ENCODE measurements at regions not wholly inside any gene's neighbourhood (a gene's known extent, or its start where the extent isn't known, plus 50 kb on each side); places are given as distances from the start of the nearest gene placed in this dataset.
"Not testable (repeated sequence)": the region's sequence is repeated elsewhere in the genome, so short reads cannot be mapped to it uniquely, and the experiment has no call there.

DNA sequence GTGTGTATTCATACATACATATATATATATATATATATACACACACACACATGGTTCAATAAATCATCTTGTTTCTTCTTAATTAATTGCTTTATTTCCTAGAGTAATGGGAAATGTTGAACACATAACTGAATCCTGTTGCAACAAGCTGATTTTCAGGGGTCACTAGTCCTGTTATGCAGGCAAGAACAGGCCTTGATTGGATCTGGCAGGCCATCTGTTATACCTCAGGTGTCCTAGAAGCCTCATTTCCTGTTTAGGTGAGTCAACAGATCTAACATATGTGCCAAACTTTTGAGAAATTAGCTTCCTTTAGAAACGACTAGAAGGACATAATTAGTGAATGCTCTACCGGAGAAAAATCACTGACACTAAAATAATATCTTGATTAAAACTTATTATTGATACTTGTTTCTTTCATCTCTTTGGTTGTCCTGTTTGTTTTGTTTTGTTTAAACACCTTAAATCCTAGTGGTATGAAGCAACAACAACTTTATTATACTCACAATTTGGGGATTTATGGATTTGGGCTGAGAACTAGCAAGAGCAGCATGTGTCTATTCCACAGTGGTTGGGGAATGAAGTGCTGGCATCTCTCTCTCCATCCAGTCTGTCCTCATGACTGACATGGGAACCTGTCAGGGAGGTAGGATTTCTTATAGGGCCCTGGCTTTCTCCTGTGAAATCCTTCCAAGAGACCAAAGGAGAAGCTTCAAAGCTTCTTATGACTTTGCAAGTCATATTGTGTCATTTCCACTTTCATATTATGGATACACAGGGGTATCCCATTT, 552.6 kb downstream of the NSUN3 start:
- DNase-seq, result no peak

DNA sequence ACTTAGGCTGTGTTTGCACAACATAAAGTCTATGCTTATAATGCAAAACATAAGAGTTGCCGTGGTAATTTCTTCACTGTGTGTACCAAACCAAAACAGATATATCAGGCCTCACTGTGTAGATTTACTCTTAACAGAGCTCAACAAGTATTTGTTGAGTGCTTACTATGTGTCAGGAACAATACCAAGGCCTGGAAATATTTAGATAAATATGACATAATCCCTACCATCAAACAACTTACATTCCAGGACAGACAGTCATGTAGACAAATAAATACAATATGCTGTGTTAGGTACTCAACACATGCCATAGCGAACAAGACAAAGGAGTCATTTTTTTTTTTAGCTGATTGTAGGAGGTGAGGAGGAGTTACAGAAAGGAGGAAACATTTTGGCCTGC, 554.0 kb downstream of the NSUN3 start:
- no peak for DNase-seq

DNA sequence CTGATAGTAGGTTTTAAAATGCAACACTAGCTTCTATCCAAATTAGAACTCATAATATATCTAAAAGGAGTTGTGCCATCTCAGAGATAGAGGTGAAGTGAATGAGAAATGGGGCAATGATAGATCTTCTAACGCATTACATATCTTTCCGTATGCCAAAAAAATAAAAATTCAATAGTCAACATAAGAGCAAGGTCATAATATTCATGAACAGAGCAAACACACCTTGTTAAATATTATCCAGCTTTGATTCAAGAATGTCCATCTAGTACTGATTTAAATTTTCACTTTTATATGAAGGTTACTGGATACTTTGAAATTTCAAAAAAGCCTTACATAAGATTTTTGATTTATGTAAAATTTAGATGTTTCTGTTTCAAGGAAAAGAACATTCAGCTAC, 554.5 kb downstream of the NSUN3 start:
- DNase-seq, result no peak

DNA sequence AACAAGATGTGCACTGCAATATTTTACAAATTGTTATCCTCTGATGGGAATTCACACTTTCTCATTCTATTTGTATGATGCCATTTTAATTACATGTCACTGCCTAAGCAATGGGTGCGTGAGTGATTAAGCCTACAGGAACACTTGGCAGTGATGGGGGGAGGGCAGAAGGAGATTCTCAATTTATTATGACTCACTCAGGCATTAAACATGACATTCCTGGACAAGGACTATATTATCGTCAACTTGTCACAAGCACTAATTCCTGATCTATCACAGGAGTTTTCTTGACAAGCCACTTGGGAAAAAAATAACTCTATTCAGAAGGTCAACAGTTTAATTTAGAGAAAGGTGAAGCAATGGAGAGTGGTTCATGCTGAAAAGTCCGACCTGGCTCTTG, 556.8 kb downstream of the NSUN3 start:
- DNase-seq, result no peak

DNA sequence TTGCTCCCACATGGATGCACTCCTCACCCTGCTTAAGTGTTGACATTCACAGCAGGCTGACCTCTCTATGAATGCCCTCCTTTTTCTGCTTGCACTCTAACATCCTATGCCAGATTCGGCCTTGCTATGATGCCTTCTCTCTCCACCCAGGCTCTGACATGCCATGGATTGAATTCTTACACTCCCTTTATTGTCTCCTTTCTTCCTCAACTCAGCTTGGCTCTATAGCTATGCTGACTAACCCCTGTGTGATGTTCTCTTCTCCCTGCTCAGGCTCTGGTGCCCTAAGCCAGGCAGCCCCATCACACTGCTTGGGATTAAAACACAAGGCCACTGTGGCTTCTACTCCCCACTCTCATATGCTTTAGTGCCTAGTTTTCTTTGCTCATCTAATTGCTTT, 563.7 kb downstream of the NSUN3 start:
- DNase-seq, result no peak

DNA sequence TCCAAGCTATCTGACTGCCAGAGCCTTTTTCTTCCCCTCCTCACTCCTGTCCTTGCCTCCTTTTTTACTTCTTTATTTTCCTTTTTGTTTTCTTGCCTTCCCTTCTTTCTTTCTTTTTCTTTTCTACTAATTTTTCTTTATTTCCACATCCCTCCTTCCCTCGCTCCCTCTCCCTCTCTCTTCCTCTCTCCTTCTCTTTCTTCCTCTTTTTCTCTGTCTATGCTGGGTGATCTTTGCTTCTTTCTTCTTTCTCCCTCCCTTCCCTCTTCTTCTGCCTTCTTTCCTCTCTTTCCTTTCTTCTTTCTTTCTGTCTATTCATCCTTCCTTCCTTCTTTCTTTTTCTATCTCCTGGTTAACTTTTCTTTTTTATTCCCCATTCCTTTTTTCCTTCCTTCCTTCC, 564.8 kb downstream of the NSUN3 start:
- no peak for DNase-seq

DNA sequence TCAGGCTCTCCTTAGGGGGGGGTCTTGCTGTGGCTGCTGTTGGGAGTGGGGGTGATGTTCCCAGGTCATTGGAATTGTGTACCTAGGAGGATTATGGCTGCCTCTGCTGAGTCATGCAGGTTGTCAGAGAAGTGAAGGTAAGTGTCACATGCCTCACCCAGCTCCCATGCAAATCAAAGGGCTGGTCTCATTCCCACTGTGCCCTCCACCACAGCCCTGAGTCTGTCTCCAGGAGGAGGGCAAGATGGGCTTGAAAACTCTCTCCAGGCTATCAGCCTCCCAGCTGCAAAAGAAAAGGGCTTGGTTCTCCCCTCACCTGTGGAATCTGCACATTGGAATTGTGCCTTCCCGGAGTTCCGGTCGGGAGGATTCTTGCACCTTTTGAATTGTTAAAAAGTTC, 580.5 kb downstream of the NSUN3 start:
- no peak for DNase-seq

DNA sequence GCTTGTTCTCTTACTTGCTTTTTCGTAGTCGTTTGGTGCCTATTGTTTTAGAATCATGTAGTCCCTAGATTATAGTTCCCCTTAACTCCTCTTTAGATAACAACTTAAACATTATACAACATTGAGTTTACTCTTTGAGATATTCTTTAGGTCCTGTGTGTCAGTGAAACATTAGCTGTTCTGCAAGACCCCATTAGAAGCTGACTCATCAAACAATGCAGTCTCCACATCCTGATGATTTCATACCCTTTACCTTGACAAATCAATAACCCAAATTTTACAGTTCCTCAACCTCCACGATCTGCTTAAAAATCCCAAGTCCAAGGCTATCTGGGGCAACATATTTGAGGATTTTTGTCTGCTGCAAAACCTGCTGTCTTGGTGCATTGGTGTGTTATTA, 582.9 kb downstream of the NSUN3 start:
- no peak for DNase-seq

DNA sequence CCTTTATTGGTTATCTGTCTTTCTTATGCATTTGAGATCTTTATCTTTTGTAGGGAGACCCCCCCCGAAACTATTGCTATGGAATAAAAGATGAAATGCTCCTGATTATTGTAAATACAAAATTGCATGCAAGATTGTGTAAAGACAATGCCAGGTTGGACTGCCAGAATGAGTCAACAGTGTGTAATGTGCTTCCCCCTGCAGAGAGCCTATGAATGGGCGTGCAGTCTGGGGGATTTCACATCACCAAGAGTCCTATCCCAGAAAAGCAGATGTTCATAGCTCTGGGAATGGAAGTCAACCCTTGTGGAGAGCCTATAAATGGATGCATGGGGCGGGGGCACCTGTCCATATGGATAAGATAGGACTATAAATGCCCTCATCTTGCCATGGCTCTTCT, 584.3 kb downstream of the NSUN3 start:
- no peak for DNase-seq

DNA sequence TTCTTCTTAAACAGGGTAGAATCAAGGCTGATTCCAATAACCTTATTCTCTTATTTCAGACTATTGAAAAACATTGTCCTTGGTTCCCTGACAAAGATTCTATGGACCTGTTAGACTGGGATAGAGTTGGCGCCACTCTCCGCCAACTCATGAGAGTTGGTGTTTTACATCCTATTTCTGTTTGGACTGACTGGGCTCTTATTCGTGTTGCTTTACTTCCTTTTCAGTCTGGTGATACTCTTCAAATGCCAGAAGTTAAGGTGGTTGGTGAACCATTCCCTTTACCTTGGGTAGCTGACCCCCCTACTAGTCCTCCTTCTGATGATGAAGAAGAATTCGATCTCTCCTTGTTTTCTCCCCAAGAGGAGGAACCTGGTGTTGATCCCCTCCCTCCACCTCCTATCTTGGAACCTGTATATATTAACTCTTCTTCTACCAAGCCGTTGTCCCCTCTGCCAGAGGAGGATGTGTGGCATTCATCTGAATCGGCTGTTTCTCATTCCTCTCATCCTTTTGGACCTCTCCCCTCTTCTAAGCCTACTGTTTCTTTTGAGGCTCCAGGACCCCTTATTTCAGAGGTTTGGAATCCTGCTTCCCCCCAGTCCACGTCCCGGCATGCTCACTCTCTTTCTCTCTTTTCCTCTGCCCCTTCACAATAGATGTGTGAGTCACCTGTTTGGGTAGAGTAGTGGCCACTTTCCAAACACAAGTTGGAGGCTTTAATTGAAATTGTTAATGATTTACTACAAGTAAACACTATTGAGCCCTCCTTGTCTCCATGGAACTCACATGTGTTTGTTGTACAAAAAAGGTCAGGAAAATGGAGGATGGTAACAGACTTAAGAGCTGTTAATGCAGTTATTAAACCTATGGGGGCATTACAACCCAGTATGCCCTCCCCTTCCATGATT, 585.7 kb downstream of the NSUN3 start:
- not testable (repeated sequence) for DNase-seq

DNA sequence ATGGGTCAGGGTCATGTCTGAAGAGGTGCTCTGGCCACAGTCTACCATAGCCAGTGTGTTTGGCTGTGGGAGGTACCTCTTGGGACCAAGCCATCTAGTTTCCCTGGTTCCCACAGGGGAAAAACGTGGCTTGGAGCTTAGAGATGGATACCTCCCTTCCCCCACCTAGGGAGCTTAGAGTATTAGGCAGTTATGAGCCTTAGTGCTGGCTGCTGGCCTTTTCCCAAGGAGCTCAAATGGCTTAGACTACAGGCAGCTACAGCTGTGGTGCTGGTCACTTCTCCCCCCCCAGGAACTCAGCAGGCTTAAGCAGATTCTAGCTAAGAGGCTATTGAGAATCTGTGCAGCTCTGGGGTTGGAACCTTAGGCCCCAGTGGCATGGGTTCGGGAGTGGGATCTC, 591.2 kb downstream of the NSUN3 start:
- no peak for DNase-seq

DNA sequence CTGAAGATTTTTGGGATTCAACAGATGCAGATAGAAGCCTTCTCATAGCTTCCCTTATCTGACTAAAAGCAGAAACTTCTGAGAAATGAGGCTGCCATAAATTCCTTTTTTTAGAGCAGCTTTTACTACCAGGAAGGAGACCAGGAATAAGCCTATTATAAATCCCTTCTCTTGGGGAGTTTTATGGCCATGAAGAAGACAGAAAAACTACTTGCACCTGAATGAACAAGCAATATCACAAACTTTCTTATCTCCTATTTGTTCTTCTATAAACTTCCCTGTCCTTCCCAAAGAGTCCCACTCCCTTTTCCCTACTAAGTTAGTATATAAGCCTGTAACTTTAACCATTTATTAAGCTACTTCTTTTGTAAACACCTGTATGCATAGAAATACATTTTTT, 603.1 kb downstream of the NSUN3 start:
- no peak for DNase-seq

DNA sequence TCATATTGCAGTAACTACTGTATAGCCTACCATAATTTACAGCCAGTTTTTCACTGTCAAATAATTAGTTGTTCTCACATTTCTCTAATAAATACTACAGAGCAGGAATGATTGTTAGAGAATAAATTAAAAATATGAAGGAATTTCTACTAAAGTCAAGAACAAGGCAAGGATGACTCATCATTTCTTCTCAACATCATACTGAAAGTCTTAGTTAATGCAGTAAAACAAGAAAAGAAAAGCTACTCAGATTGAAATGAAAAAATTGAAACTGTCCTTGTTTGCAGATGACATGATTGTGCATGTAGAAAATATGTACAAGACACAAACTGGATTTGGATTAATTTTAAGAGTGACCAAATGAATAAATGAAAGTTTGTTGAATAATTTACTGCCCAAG, 608.2 kb downstream of the NSUN3 start:
- DNase-seq, result no peak

DNA sequence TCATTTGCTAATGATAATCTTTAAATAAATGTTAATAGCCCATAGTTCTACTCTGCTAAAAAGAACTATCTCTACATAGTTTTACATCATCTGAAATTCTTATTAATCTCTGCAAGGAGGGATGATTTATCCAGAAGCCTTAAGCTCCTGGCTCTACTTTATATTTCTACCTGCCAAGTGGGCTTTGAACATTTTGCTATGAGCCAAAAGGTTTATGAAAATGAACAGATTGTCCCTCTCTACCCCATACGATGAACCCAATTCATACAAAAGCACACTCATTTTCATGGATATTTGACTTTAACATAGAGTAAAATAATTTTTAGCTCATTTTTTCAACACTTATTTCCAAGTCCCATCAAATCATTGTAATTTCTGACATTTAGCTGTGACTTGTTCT, 611.0 kb downstream of the NSUN3 start:
- no peak for DNase-seq

DNA sequence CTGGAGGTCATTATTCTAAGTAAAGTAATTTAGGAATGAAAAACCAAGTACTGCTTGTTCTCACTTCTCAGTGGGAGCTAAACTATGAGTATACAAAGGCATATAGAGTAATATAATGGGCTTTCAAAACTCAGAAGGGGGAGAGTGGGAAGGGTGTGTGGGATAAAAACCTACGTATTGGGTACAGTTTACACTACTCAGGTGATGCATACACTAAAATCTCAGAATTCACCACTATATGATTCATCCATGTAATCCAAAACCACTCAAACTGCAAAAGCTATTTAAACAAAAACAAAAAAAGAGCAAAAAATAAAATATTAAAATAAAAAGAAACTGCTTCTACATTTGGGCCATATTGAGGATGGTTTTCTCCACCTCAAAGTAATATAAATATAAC, 623.3 kb downstream of the NSUN3 start:
- no peak for DNase-seq

DNA sequence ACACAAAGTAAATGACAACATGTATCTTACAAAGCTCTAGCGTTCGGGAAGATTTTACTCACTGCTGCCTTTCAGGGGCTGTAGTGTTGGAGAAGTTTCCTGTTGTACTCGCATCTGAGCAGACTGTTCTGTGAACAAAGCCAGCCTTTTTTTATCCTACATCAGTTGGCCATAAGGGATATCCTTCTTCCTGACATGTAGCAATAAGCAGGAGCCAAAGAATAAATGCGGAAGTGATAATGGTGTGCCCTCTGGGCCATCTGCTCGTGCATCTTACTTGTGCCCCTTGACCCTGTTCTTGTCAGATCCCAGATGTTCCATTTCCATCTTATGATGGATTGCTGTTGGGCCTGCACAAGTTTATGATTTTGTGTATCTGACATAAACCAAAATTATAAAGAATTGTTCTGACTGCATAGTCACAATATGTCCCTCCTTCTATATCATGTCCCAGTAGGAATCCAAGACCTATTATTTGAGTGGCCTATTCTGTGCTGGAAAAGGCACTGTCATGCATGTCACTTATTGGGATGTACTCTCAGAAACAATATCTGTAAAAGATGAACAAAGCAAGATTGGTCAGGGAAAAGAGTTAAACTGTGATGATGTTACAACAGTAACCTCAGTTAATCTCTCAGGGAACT, 631.3 kb downstream of the NSUN3 start:
- DNase-seq, result no peak

DNA sequence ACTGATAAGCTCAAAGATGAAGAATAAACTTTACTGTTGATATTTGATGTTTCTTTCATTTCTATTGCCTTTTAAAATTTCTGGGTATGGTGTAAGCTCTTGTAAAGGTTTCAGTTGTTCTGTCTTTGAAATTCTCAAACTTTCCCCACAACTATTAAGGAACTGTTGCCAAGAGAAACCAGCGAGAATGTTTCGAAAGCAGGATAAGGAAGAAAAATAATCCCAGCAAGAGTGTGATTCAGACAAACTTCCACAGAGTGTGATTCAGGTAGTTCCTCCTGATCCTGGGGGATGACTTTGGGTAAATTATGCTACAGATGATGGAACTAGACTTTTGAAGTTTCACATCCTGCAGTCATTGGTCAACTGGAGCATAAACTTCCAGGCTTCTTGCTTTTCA, 632.0 kb downstream of the NSUN3 start:
- no peak for DNase-seq

DNA sequence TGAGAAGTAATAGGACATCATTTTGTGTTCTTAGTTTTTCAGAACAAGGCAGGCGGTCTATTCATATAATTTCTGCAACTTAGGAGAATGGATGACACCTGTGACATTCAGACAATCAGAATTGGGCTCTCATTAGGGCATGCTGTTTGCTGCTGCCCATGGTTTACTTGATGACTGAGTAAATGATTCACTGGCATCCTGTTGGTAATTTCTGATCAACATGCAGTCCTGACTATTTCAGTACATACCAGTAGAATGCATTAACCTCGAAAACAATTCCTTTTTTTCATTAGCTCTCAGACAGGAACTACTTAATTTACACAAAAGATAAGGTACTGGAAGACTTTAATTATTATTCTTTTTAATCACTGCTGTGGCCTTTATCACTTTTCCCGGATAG, 641.6 kb downstream of the NSUN3 start:
- DNase-seq, result no peak

DNA sequence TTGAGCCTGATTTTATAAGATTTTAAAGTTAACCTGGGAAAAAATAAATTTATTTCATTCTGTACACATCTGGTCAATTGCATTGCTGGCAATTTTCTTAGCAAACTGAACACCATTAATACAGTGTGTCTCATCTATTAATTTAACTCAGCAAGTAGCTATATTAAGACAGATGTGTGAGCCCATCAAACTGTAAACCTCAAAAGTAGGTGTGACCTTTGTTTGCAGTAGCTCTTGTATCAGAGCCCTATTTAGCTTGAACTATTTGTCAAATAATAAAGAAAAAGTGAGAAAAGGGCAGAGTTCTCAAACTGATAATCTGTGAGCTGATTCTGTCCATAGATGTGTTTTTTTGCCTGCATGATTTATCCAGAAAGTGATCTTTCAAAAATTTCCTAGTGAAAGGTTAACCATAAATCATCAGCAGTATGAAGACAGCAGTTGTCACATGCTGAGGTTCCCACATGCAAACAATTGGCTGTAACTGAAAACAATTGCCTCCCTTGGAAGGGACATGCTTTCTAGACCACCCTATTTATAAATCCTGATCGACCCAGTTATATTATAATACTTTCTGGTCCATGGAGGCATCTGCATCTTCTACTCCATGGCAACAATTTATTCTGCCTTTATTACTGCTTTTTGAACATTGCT, 646.5 kb downstream of the NSUN3 start:
- DNase-seq, result no peak

DNA sequence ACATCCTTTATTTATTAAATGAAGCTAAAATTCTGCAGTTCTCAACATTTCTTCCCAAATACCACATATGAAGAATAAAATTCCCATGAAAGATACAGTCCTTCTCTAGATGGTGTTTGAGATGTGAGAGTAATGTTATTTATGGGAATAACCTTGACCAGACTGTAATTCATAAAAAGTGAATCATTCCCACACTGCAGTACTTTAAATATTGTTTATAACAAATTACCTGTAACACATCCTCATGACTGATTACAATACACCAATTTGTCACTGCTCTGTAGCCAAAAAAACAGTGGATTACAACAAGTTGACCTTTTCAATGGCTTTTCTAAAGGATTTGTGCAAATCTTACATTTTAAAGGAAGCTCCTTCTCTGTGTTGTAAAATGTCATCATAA, 651.3 kb downstream of the NSUN3 start:
- no peak for DNase-seq

DNA sequence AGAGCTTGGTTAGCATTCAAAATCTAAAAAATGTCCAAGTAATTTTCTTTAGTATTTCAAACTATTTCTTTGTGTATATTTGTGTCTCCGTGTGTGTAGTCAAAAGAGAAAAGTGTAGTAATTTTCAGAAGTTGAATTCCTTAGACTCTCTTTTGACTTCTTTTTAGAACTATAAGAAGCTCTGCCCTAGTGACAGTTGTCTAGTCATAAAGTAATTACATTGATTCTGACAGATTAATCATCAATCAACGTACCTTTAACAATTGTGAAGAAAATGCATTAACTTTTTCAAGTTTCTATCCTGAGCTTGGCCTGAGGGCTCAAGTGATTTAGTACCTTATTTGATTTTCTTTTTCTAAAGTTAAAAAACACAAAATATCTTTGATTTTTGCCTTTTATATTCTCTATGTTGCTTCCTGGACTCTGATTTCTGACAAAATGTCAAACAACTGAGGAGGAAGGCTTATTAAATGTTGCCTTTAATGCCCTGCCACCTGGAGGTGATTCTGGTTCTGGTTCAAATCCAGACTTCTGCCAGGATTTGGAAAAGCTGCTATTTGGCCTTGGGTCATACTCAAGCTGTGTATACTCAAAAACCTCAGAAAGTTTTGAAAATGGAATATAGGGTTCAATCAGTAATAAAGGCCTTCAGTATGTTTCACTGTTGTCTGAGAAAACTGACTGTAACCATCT, 653.6 kb downstream of the NSUN3 start:
- no peak for DNase-seq

DNA sequence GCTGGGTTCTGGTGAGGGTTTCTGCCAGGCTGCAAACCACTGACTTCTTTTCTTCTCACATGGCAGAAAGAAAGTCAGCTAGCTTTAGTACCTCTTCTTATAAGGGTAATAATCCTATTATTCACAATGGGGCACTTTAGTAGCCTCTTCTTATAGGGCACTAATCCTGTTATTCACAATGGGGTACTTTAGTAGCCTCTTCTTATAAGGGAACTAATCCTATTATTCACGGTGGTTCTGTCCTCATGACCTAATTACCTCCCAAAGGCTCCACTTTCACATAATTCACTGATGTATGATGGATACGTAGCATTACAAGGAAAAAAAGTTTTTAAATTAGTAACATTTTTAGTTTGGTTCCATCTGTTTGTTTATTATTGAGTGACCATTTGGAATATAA, 671.3 kb downstream of the NSUN3 start:
- no peak for DNase-seq

DNA sequence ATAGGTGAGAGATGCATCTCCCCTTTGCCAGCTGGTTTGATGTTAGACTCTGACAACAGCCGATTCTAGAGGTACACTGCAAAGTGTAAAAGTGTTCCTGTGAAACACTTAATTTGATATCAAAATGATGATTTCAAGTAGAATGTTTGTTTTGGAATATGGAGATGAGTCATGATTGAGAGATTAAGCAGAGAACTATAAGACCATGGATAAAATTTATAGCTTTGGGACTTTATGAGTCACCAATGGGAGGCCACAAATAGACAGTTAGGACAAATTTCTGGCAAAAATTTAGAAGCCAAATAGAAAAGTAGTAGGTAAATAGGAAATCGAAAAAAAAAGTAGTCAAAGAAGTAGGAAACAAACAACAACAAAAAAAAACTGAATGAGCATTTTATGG, 672.5 kb downstream of the NSUN3 start:
- no peak for DNase-seq

All from SIG-M5 (cell line).